SK-N-MC (cell line): ENCODE measurements at regions not wholly inside any gene's neighbourhood (a gene's known extent, or its start where the extent isn't known, plus 50 kb on each side); places are given as distances from the start of the nearest gene placed in this dataset.

ENCODE experiments used
- EZH2 ChIP-seq: fragments of 200-600 bp; sonication (generic); IDR thresholded peaks from one replicate; pipeline ENCODE4 v1.6.1; 2017; ENCODE audit warnings: antibody characterized with exemption
- POLR2AphosphoS5 ChIP-seq: IDR thresholded peaks from 2 replicates; pipeline ENCODE4 v1.6.1; 2012; ENCODE audit warnings: mild to moderate bottlenecking, low read depth, low read length, borderline replicate concordance

DNA sequence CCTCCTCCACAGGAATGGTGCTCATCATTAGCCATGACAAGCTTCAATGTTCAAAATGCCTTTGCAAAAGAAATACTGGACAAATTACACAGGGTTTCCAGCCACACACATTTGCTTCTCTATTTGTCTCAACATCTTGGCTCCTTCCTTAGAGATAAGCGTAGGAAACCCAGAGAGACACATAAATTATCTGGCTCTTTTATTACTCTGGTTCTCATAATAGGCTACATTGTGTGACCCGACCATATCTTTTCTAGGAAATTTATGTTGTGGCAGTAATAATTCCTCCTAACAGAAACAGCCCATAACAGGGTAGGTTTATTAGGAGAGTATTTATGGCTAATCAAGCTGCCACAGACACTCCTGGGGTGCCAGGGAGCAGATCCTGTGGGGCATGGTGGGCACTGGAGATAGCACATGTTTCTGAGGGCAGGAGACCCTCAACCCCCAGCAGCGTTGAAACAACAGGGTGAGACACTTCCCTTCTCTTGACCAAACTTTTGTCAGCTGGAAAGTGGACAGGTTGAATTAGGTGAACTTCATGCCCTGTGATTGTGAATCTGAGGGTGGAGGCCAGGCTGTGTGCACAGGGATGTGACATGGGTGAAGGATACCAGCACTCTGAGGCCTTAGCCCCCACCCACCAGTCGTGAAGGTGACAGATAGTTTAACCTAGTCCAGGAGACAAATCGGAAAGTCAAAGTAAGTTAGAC, 295.9 kb upstream of the ZNF32 start:
- TF ChIP-seq EZH2 (no peak), POLR2AphosphoS5 (no peak)
